A549 (cell line): ENCODE measurements at regions not wholly inside any gene's neighbourhood (a gene's known extent, or its start where the extent isn't known, plus 50 kb on each side); places are given as distances from the start of the nearest gene placed in this dataset.

Experiments used
- ATAC-seq, 2 experiments: fragments of 200-7000 bp in 1 of 2; fragments of >200 bp in 1 of 2; cut with Nextera tagmentation in 1 of 2; cut with Tn5 transposase in 1 of 2; 3 replicates each; pipeline versions ENCODE4 v1.8.0 to v1.9.1; 2018 to 2020; ENCODE audit warnings: mild to moderate bottlenecking in 1 of 2, moderate library complexity in 1 of 2
- CTCF ChIA-PET: fragments of 300-600 bp; sonication (Branson Sonifier 250); formaldehyde crosslinking; extraction: SDS; loops from one replicate; lab custom pipeline; 2021; ENCODE audit warnings: antibody characterized with exemption, inconsistent platforms; lab: Yijun Ruan, JAX
- POLR2A ChIA-PET: fragments of 350-600 bp; formaldehyde crosslinking; extraction: SDS; loops from one replicate; lab custom pipeline; 2021; ENCODE audit warnings: antibody characterized with exemption, inconsistent platforms; lab: Yijun Ruan, JAX
- DNase-seq, 2 experiments: peaks; one replicate each; pipeline versions ENCODE4 v3.0.0 to v3.0.0-alpha.2; 2011 to 2016; ENCODE audit warnings: low read depth in 1 of 2, low spot score in 1 of 2
- FAIRE-seq: peaks from 2 replicates; lab custom pipeline; 2011; peaks lifted over from hg19 to GRCh38; lab: Jason Lieb, UNC
- H3K27ac ChIP-seq, 2 experiments: fragments of >200 bp; sonication (Bioruptor Twin); formaldehyde crosslinking; 3 replicates each; pipeline ENCODE4 v1.5.1; 2016 to 2017
- H3K4me1 ChIP-seq: fragments of >200 bp; sonication (Bioruptor Twin); formaldehyde crosslinking; 3 replicates; pipeline ENCODE4 v1.6.1; 2016
- H3K4me2 ChIP-seq: fragments of >200 bp; sonication (Bioruptor Twin); formaldehyde crosslinking; 3 replicates; pipeline ENCODE4 v1.6.1; 2016
- H3K4me3 ChIP-seq: fragments of >200 bp; sonication (Bioruptor Twin); formaldehyde crosslinking; 3 replicates; pipeline ENCODE4 v1.5.1; 2016
- H3K9me3 ChIP-seq: fragments of >200 bp; sonication (Bioruptor Twin); formaldehyde crosslinking; 3 replicates; pipeline ENCODE4 v1.6.1; 2016
- CBX2 ChIP-seq: fragments of 200-600 bp; sonication (generic); IDR thresholded peaks from 2 replicates; pipeline ENCODE4 v1.6.1; 2016; ENCODE audit warnings: low read depth, mild to moderate bottlenecking, borderline replicate concordance
- CBX8 ChIP-seq: fragments of 200-600 bp; sonication (generic); IDR thresholded peaks from 2 replicates; pipeline ENCODE4 v1.6.1; 2016
- EHMT2 ChIP-seq: fragments of 200-600 bp; sonication (generic); IDR thresholded peaks from 2 replicates; pipeline ENCODE4 v1.6.1; 2016; ENCODE audit warnings: antibody characterized with exemption, low read depth, mild to moderate bottlenecking, moderate library complexity
- EP300 ChIP-seq, 2 experiments: fragments of >200 bp; sonication (Bioruptor Twin); formaldehyde crosslinking; IDR thresholded peaks; 2 replicates in 1 of 2; 3 replicates in 1 of 2; pipeline ENCODE4 v1.6.1; 2016 to 2017
- ESRRA ChIP-seq: fragments of 150-350 bp; IDR thresholded peaks from 2 replicates; pipeline ENCODE4 v1.6.1; 2014; ENCODE audit warnings: mild to moderate bottlenecking, low read length, borderline replicate concordance
- FOSB ChIP-seq: fragments of 250-450 bp; sonication (Bioruptor Pico); IDR thresholded peaks from 2 replicates; pipeline ENCODE4 v1.5.0; 2020; ENCODE audit warnings: mild to moderate bottlenecking, moderate library complexity
- FOXS1 ChIP-seq: fragments of 250-450 bp; sonication (Bioruptor Pico); IDR thresholded peaks from 2 replicates; pipeline ENCODE4 v1.5.0; 2020; ENCODE audit warnings: mild to moderate bottlenecking, moderate library complexity
- GATA3 ChIP-seq: IDR thresholded peaks from 2 replicates; pipeline ENCODE4 v1.6.1; 2012; ENCODE audit warnings: borderline replicate concordance
- HOXB13 ChIP-seq: fragments of 250-450 bp; sonication (Bioruptor Pico); IDR thresholded peaks from 2 replicates; pipeline ENCODE4 v1.5.0; 2020; ENCODE audit warnings: low read depth, mild to moderate bottlenecking, moderate library complexity
- HOXB5 ChIP-seq: fragments of 250-450 bp; sonication (Bioruptor Pico); IDR thresholded peaks from 2 replicates; pipeline ENCODE4 v1.5.0; 2020; ENCODE audit warnings: mild to moderate bottlenecking, moderate library complexity
- JUN ChIP-seq, 2 experiments: fragments of >200 bp; sonication (Bioruptor Twin); formaldehyde crosslinking; IDR thresholded peaks; 2 replicates in 1 of 2; 3 replicates in 1 of 2; pipeline ENCODE4 v1.6.1; 2016 to 2017
- JUNB ChIP-seq: fragments of >200 bp; sonication (Bioruptor Twin); formaldehyde crosslinking; IDR thresholded peaks from 2 replicates; pipeline ENCODE4 v1.6.1; 2016
- MAZ ChIP-seq: fragments of 150-350 bp; IDR thresholded peaks from 2 replicates; pipeline ENCODE4 v1.6.1; 2014; ENCODE audit warnings: antibody characterized with exemption, low read depth, low read length, borderline replicate concordance
- MYC ChIP-seq: IDR thresholded peaks from 2 replicates; pipeline ENCODE4 v1.6.1; 2012; ENCODE audit warnings: mild to moderate bottlenecking, inconsistent platforms, low read length, improper control_type of control experiment, borderline replicate concordance
- POLR2AphosphoS2 ChIP-seq: conservative IDR thresholded peaks from 2 replicates; pipeline ENCODE4 v1.6.1; 2012; ENCODE audit warnings: low read length, improper control_type of control experiment, inconsistent platforms
- RARB ChIP-seq: fragments of 250-450 bp; sonication (Bioruptor Pico); IDR thresholded peaks from 2 replicates; pipeline ENCODE4 v1.8.0; 2021; ENCODE audit warnings: mild to moderate bottlenecking, moderate library complexity
- RCOR1 ChIP-seq: fragments of 150-350 bp; IDR thresholded peaks from 2 replicates; pipeline ENCODE4 v1.6.1; 2014; ENCODE audit warnings: antibody characterized with exemption, low read length, low read depth
- TFCP2L1 ChIP-seq: fragments of 250-450 bp; sonication (Bioruptor Pico); IDR thresholded peaks from 2 replicates; pipeline ENCODE4 v1.5.0; 2021; ENCODE audit warnings: mild to moderate bottlenecking
- ZC3H11A ChIP-seq: fragments of 450-650 bp; IDR thresholded peaks from 2 replicates; pipeline ENCODE4 v1.6.1; 2014; ENCODE audit warnings: antibody characterized with exemption, mild to moderate bottlenecking
- ZFP36 ChIP-seq: fragments of 450-650 bp; IDR thresholded peaks from 2 replicates; pipeline ENCODE4 v1.6.1; 2014; ENCODE audit warnings: borderline replicate concordance; ENCODE audit not compliant: partially characterized antibody
- ZNF302 ChIP-seq: fragments of 250-450 bp; sonication (Bioruptor Pico); IDR thresholded peaks from 2 replicates; pipeline ENCODE4 v1.9.0; 2021; ENCODE audit warnings: inconsistent platforms, mild to moderate bottlenecking, moderate library complexity
- ZSCAN20 ChIP-seq: fragments of 250-450 bp; sonication (Bioruptor Pico); IDR thresholded peaks from 2 replicates; pipeline ENCODE4 v1.8.0; 2022; ENCODE audit warnings: mild to moderate bottlenecking, moderate library complexity
- WGBS: methylation state at CpG from one replicate; pipeline ENCODE4 v1.1.6; 2017; ENCODE audit errors: missing lambda C conversion rate; 5-methylcytosine and 5-hydroxymethylcytosine counted together
- TF ChIP-seq, protein P1 (sequence below): fragments of 200-600 bp; sonication (generic); IDR thresholded peaks from 2 replicates; pipeline ENCODE4 v1.6.1; 2016; ENCODE audit warnings: antibody characterized with exemption, mild to moderate bottlenecking, moderate library complexity
- TF ChIP-seq, protein P2 (sequence below): fragments of 250-450 bp; sonication (Bioruptor Pico); IDR thresholded peaks from 2 replicates; pipeline ENCODE4 v1.5.0; 2020; ENCODE audit warnings: low read depth, mild to moderate bottlenecking, moderate library complexity
- TF ChIP-seq, protein P3 (sequence below): IDR thresholded peaks from 2 replicates; pipeline ENCODE4 v1.6.1; 2012; ENCODE audit warnings: low read depth, borderline replicate concordance
- TF ChIP-seq, protein P4 (sequence below): fragments of 150-350 bp; IDR thresholded peaks from 2 replicates; pipeline ENCODE4 v1.6.1; 2014; ENCODE audit warnings: low read depth, mild to moderate bottlenecking, low read length
- TF ChIP-seq, protein P5 (sequence below): fragments of >200 bp; sonication (Bioruptor Twin); formaldehyde crosslinking; IDR thresholded peaks from 3 replicates; pipeline ENCODE4 v1.6.1; 2016
- TF ChIP-seq, protein P6 (sequence below): fragments of >200 bp; sonication (Bioruptor Twin); formaldehyde crosslinking; IDR thresholded peaks from 2 replicates; pipeline ENCODE4 v1.6.1; 2016
- TF ChIP-seq, protein P7 (sequence below): IDR thresholded peaks from 2 replicates; pipeline ENCODE4 v1.6.1; 2012

DNA sequence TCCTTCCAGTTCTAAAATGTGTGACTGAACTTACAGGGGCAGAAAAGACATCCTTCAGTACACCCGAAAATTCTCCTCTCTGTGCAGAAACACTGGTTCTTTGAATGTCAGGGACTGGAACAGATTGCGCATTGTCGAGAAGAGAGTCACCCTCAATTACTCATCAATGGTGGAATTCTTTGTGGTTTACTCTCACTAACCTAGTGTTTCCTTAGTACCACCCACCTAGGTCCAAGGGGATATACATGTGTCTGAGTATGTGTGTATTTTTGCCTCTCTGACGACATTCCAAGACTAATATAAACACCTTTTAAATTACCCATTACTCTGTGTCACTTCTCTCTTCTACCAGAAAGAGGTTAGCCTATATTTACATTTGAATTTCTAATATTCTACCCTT, 660.8 kb downstream of the TLE1 start (continued):
- TF ChIP-seq, protein P1, sequence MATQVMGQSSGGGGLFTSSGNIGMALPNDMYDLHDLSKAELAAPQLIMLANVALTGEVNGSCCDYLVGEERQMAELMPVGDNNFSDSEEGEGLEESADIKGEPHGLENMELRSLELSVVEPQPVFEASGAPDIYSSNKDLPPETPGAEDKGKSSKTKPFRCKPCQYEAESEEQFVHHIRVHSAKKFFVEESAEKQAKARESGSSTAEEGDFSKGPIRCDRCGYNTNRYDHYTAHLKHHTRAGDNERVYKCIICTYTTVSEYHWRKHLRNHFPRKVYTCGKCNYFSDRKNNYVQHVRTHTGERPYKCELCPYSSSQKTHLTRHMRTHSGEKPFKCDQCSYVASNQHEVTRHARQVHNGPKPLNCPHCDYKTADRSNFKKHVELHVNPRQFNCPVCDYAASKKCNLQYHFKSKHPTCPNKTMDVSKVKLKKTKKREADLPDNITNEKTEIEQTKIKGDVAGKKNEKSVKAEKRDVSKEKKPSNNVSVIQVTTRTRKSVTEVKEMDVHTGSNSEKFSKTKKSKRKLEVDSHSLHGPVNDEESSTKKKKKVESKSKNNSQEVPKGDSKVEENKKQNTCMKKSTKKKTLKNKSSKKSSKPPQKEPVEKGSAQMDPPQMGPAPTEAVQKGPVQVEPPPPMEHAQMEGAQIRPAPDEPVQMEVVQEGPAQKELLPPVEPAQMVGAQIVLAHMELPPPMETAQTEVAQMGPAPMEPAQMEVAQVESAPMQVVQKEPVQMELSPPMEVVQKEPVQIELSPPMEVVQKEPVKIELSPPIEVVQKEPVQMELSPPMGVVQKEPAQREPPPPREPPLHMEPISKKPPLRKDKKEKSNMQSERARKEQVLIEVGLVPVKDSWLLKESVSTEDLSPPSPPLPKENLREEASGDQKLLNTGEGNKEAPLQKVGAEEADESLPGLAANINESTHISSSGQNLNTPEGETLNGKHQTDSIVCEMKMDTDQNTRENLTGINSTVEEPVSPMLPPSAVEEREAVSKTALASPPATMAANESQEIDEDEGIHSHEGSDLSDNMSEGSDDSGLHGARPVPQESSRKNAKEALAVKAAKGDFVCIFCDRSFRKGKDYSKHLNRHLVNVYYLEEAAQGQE = no peak
- TF ChIP-seq FOXS1 (CRISPR knock-in tag) (peak; percentile 48; the same call in 1 of the 2 replicates), ESRRA (no peak), ZFP36 (no peak), CBX2 (no peak), FOSB (CRISPR knock-in tag) (no peak), EP300 (IDR thresholded peaks at IDR 0.05) (peak; percentile 77 to 82; a peak in 3 of 5 replicates), CBX8 (no peak), ZSCAN20 (CRISPR knock-in tag) (no peak), MAZ (no peak), HOXB5 (no peak), MYC (no peak), JUNB (peak; percentile 94), ZC3H11A (no peak), POLR2AphosphoS2 (no peak), TFCP2L1 (CRISPR knock-in tag) (no peak), ZNF302 (CRISPR knock-in tag) (no peak)
- TF ChIP-seq, protein P2, sequence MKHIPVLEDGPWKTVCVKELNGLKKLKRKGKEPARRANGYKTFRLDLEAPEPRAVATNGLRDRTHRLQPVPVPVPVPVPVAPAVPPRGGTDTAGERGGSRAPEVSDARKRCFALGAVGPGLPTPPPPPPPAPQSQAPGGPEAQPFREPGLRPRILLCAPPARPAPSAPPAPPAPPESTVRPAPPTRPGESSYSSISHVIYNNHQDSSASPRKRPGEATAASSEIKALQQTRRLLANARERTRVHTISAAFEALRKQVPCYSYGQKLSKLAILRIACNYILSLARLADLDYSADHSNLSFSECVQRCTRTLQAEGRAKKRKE (CRISPR knock-in tag) = no peak
- TF ChIP-seq, protein P3, sequence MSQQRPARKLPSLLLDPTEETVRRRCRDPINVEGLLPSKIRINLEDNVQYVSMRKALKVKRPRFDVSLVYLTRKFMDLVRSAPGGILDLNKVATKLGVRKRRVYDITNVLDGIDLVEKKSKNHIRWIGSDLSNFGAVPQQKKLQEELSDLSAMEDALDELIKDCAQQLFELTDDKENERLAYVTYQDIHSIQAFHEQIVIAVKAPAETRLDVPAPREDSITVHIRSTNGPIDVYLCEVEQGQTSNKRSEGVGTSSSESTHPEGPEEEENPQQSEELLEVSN = no peak
- TF ChIP-seq, protein P4, sequence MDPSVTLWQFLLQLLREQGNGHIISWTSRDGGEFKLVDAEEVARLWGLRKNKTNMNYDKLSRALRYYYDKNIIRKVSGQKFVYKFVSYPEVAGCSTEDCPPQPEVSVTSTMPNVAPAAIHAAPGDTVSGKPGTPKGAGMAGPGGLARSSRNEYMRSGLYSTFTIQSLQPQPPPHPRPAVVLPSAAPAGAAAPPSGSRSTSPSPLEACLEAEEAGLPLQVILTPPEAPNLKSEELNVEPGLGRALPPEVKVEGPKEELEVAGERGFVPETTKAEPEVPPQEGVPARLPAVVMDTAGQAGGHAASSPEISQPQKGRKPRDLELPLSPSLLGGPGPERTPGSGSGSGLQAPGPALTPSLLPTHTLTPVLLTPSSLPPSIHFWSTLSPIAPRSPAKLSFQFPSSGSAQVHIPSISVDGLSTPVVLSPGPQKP = no peak
- TF ChIP-seq, protein P5, sequence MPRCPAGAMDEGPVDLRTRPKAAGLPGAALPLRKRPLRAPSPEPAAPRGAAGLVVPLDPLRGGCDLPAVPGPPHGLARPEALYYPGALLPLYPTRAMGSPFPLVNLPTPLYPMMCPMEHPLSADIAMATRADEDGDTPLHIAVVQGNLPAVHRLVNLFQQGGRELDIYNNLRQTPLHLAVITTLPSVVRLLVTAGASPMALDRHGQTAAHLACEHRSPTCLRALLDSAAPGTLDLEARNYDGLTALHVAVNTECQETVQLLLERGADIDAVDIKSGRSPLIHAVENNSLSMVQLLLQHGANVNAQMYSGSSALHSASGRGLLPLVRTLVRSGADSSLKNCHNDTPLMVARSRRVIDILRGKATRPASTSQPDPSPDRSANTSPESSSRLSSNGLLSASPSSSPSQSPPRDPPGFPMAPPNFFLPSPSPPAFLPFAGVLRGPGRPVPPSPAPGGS = peak; percentile 75; the same call in 1 of the 3 replicates

DNA sequence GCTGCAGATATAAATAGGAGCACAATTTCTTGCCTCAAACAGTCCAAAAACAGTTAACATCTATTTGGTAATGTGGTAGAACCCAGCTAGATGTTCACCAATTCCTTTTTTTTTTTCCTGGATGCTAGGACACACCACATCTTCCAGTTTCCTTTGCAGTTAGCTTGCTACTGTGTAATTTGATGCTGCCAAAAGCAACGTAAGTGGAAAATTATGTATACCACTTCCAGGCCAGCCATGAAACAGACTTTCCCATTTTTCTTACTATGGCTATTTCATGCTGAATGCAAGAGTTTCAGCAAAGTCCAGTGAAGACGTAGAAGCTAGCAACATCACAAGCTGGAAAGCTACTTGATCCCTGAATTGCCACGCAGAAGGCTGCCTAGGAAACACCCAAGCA, 667.2 kb downstream of the TLE1 start:
- Histone ChIP-seq H3K4me3 (no peak overlapping the region), H3K4me2 (no peak overlapping the region), H3K4me1 (no peaks in the 10 kb centered on the region), H3K27ac (no peak overlapping the region), H3K9me3 (0 out of 3 replicates have a peak, but pooled peaks cover 2% of the 10 kb centered on the region)
- CTCF ChIA-PET = no interaction called here
- POLR2A ChIA-PET = no interaction called here
- DNase-seq (no peak), ATAC-seq (no peak), FAIRE-seq (no peak)
- 45% methylated on average over 3 of the region's 3 CpGs for WGBS
- TF ChIP-seq ESRRA (no peak), RARB (CRISPR knock-in tag) (no peak), HOXB13 (CRISPR knock-in tag) (no peak), EP300 (IDR thresholded peaks at IDR 0.05) (no peak), RCOR1 (no peak), GATA3 (no peak), HOXB5 (no peak), EHMT2 (no peak), JUN (IDR thresholded peaks at IDR 0.05) (no peak)
- TF ChIP-seq, protein P6, sequence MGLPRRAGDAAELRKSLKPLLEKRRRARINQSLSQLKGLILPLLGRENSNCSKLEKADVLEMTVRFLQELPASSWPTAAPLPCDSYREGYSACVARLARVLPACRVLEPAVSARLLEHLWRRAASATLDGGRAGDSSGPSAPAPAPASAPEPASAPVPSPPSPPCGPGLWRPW = no peak
- TF ChIP-seq, protein P4 = no peak
- TF ChIP-seq, protein P7, sequence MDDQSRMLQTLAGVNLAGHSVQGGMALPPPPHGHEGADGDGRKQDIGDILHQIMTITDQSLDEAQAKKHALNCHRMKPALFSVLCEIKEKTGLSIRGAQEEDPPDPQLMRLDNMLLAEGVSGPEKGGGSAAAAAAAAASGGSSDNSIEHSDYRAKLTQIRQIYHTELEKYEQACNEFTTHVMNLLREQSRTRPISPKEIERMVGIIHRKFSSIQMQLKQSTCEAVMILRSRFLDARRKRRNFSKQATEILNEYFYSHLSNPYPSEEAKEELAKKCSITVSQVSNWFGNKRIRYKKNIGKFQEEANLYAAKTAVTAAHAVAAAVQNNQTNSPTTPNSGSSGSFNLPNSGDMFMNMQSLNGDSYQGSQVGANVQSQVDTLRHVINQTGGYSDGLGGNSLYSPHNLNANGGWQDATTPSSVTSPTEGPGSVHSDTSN = no peak
- TF ChIP-seq, protein P2 (CRISPR knock-in tag) = no peak
